GM21360 (cell line): ENCODE measurements at regions not wholly inside any gene's neighbourhood (a gene's known extent, or its start where the extent isn't known, plus 50 kb on each side); places are given as distances from the start of the nearest gene placed in this dataset.

Experiments
- ATAC-seq: cut with Tn5 transposase; IDR thresholded peaks from one replicate; pipeline ENCODE4 v1.9.1; 2021; ENCODE audit warnings: mild to moderate bottlenecking, moderate library complexity; ENCODE audit not compliant: unreplicated experiment

DNA sequence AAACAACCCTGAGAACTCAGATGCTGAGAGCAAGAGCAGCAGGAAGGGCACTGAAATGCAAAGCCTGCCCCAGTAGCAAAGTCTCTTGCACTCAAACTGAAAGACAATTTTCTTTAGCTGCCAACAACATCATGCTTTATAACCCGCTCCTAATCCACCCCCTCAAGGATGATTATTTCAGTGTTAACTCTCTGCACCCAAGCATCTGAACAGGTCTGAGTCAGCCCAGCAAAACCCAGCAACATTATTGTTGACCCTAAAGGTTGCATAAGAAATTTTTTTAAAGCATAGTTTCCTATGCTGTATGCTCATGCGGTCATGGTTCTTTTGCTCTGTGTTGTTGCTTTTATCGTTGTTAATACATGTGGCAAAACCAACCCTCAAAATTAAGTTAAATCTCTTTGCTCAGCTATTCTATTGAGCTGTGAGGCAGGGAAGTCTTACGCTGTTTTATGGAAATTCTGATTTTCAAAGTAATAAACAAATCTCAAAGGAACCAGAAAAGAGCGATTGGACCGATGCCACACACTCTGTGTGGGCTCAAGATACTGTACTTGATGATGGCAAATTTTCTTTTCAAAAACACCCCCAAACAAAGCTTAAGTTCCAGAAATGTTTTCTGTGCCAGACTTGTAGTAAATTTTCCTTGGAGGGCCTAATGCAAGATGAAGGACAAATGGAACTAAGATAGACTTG lies 440.6 kb upstream of the MPDZ start:
- ATAC-seq, result no peak

DNA sequence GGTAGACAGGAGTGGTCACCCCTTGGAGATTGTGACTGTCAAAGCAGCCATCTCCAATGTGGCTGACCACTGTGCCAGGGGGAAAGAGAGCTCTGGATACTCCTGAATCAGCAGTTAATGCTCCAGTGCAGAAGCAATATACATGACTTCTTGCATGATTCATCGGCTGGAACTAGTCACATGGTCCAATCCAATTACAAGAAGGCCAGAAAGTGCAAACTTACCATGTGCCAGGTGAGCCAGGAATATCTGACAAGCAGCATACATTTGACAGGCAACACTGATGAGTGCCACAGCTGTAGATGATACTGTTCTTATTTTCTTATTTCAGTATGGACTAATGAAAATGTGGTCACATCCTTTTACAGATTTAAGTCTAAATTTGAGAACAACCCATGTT lies 440.0 kb upstream of the MPDZ start:
- ATAC-seq, result no peak

DNA sequence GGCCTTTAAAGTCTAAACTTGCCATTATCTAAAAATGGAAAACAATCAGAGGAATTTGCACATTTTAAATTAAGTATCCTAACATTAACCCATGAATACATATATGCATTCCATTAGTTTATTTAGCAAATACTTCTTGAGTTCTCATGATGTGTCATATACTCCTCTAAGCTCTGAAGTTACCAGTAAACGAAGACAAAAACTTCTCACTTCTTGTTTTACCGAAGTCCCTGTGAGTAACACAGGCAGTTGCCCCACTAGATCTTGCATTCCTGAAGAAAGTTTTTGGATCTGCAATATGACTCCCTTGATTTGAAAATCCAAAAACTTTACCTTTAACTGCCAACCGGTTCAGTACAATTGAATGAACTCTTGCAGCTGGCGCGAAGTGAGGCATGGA lies 439.0 kb upstream of the MPDZ start:
- no peak for ATAC-seq

DNA sequence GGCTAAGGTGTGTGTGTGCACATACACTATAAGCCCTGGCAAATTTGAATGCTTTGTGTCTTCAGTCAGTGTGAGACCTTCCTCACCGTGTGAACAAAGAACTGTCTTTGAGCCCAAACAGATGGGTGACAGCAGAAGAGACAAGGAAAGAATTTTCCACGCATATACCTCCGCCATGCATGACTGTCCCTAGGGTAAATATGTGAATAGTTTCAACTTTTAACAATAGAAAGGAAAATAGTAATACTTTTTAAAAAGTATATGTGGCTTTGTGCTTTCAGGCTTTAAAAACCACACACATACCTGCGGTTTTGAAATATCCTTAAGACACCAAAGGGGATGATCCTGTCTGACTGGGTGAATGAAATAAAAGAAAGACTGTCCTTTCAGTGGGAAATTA lies 438.6 kb upstream of the MPDZ start:
- no peak for ATAC-seq

DNA sequence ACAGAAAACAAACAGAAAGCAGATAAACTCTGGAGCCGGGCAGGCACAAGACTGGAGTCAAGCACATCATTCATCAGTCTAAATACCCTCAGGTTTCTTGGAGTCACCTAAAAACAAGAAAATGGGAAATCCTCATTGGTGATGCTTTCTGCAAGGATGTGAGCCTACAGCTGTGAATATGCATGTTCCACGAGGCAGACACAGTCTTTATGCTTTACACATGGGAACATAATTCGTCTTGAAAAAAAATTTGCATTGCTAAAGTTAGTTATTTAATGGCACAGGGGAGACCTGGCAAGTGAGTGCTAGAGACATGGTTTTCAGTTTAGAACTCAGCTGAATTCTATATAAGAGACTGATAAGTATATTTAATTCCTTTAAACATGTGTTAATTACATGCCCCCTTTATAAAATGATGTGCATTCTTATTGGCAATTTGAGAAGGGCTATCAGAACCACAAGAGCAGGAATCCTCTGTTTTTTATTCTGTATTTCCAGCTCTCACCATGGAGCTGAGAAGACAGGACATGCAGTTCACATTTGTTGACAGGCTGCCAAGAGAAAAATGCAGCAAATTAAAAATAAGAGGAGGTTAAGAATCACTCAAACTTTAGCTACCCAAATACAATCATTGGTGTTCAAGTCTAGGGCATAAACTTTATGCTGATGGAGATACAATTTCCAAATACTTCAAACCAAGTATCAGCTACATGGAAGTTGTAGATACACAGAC lies 438.0 kb upstream of the MPDZ start:
- ATAC-seq, result no peak

DNA sequence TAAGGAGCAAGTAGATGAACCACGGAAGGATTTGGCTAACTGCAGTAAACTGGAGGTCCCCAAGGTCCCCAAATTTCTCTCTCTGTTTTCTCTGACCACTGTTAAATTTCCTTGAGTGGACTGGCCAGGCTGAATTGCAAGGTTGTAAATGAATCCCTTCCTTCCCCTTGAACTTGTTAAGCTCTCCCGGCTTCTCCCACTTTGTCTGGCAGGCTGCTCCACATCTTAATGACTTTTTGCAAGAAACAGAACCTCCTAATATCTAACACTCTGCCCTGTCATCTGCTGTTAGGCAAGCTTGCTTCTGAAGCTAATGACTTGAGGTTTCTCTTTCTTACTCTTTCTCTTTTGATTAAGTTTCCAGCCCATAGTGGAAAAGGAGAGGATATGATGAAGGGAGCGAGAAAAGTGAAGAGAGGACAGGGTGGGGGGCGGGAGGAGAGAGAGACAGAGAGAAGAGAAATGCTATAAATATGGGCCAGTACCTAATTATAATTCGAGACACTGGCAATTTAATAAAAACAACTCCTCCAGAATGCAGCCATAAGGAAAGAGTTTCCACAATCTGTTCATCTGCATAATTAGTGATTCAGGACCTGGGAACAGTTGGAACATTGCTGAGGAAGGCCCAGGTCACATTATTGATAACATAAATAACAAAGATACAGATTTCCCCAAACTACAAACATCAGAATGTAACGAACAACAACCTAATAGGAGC lies 437.3 kb upstream of the MPDZ start:
- ATAC-seq, result no peak

DNA sequence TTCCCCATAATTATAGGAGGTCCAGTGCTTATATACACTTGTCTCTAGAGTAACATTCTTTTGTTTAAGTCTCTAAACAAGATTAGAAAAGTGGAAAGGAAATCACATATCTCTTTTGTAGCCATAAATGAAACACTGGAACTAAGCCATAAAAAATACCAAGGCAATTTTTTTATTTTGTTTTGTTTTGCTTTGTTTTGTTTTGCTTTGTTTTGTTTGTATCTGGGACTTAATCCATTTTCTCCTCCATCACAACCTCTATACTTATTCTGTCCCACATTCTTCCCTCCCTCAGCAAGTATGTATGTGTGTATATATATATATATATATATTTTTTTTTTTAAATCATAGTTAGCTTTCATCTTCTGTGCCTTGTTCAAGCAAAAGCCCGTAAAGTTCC lies 436.6 kb upstream of the MPDZ start:
- ATAC-seq, result no peak

DNA sequence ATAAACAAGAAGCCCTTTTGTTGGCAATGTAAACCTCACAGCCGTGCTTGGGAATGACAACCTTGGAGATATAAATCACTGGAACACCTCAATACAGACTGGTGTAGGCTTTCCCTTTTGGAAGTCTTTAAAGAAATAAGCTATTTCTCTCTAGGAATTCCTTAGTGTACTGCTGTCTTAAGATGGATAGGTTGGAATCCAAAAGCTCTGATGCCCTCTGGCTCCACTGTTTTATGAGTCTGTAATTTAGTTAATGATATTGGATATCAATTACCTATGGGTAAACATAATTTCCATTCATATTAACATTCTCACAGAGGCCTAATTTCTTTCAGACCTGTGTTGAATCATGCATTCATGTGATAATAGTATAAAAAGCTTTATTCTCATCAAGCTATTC lies 435.9 kb upstream of the MPDZ start:
- no peak for ATAC-seq

DNA sequence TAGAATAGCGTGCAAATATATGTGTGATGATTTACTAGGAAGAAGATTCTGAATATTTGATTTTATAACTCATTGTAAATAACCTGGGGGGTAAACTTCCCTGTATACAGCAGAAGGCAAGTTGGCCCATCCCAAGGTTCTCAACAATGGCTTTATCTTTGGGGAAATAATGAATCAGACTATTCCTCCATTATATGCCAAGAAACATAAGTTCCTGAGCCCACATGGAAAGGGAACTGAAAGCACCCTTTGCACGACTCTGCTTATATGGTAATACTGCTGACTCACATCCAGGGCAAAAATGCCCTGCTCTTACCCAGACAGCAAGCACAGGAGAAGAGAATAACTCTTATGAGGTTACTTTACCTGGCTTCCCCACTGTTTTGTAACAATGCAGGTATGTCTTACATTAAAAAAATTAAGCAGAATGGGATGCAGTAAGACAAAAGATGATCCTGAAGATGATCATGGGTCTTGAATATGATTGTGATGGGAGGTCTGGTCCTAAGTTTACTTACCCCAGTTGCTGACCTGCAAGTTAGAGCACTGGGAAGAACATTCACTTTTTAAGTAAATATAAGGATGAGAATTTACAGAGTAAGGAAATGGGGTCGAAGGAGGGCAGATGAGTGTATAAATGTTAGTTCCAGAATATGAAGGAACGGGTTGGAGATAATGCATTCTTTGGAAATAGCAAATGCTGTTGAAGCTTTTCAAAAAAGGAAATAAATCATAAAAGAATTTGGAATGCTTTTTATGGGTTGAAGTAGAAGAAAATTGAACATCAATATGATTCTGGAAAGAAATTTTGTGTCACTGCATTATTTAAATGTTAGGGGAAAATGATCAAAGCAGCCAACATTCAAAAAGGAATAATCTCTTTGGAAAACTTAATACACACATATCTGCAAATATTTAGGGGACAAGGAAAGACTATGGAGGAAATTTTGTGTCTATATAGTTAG lies 428.4 kb upstream of the MPDZ start:
- no peak for ATAC-seq

DNA sequence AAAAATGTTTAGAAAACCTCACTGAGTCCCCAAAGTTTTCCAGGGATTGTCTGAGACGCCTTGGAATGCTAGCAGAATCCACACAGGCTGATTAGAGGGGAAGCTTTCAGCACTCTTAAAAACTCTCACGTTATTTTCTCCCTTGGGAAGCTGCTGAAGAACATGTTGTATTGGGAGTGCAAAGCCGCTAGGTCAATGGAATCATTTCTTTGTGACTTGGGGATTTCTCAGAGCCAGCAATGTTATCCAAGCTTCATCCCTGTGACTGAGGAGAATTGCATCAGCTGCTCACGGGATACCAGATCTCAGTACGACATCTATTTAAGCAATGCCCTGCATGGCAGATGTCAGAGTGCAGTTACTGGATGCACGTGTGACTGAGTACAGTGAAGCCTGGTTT lies 426.4 kb upstream of the MPDZ start:
- ATAC-seq, result no peak

DNA sequence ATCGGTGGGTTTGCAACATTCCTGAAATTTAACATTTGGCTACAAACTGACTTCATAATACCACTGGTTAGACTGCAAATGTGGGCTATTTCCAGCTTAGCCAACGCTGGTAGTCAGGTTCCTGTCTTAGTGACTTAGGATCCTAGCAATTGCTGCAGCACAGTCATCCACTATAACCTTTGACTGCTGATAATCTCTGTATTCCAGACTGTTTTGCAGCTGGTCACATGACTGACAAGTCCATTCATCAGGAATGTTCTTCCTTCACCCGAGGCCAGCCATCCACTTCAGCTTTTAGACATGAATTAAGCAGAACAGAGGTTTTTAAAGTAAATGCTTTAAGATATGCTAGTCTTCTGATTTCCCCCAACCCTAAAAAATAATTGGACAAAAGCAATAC lies 425.9 kb upstream of the MPDZ start:
- ATAC-seq, result no peak

DNA sequence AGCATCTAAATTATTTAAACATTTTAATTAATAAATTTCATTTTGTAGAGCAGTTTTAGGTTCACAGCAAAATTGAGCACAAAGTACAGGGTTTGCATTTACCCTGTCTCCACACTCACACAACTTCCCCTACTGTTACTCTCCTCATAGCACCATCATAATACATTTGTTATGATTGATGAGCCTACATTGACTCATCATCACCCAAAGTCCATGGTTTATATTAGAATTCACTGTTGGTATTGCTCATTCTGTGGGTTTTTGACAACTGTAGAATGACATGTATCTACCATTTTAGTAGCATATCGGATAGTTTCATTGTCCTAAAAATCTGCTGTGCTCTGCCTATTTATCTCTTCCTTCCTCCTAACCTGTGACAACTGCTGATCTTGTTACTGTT lies 411.1 kb upstream of the MPDZ start:
- no peak for ATAC-seq

DNA sequence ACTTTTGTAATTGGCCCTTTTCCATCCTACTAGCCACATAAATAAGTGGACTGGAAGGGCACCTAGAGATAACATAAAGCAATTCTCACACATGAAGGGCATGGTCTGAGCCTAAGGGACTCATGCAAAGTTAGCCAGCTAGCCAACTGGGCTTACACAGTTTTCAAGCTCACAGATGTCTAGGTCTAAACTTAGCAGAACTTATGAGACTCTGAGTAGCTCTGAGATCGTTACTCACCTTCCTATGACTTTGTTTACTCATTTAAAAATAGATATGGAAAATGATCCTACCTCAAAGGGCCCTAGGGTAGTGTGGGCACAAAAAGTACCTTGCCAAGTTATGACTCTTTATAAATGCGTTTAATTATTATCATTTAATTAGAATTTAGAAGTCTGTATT lies 410.4 kb upstream of the MPDZ start:
- no peak for ATAC-seq

DNA sequence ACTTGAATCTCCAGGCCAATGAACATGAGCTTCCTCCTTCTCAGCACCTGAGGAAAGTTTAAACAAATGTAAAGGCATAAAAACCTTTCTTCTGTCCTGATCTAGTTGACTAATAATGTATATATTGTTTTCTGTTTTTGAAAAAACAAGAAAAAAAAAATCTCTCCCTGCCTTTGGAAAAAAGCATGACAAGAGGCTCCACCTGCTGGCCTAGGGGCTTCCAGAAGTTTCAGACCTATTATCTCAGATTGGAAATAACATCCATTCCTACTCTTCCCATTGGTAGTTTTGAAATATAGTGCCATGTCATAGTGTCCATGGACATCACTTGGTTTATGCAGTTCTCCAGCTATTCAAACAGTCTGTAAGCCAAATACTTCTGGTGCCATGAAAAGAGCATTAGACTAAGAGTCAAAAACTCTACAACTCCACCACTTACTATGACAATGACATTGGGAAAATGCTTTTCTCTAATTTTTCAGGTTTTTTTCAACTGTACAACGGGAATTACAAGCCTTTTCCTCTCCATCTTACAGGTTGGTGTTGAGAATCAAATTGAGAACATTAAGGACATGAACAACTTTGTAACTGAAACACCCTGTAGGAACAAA lies 409.6 kb upstream of the MPDZ start:
- ATAC-seq, result no peak

DNA sequence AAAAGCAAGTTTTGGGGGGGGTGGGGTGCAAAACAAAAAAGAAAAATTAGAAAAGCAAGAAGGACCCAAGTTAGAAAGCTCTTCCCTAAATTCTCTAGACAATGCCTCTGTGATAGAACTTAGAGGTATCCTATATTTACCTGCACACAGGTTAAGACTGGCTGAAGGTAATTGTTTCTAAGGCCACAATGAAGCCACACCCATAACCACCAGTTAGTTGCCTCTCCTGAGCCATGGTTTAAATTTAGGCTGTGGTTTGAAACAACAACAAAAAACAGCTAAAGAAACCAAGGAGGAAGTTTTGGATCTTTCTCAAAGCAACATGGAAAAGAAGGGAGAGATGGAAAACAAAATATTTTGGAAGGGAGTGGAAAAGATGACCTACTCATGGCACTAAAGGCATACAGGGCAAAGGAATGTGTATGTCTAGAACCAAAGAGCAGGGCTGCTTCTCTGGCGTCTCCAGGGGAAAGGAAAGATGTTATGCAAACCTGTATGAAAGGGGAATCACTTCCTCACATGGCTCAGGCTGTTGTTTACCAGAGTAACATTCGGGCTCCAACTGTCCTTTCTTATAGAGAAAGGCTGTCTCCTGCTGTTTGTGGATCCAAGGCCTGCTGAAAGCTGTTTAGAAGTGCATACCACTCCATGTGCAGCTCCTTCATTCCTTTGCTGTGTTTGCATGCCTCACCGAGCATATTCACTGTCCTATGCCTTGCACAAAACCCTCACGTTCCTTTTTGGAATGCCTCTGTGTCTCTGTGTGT lies 408.9 kb upstream of the MPDZ start:
- ATAC-seq, result no peak

DNA sequence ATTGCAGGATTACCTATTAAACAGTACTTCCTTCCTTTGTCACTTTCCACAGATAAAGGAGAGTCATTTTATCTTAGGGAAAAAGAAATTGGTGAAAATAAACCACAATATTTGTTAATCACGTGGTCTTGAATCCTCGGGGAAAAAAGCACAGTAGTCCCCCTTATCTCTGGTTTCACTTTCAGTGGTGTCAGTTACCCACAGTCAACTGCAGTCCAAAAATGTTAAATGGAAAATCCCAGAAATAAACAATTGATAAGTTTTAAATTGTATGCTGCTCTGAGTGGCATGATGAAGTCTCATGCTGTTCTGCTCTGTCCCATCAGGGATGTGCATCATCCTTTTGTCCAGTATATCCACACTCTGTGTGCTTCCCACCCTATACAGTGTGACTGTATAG lies 405.2 kb upstream of the MPDZ start:
- no peak for ATAC-seq

DNA sequence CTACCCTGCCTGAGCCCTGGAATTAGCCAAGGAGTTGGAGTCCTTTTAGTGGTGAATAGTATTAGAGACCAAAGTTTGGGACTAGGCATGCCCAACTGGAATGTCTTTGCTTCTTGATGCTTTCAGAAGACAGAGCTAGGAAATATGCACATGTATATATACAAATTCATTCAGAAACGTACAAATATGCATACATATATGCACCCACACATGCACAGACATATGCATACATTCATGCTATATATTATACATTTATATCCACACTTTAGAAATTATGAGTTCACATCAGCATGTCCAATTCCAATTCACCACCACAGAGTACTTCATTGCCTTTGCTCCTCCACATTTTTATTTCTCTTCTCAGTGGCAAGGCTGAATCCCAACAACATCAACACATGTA lies 398.3 kb upstream of the MPDZ start:
- no peak for ATAC-seq

DNA sequence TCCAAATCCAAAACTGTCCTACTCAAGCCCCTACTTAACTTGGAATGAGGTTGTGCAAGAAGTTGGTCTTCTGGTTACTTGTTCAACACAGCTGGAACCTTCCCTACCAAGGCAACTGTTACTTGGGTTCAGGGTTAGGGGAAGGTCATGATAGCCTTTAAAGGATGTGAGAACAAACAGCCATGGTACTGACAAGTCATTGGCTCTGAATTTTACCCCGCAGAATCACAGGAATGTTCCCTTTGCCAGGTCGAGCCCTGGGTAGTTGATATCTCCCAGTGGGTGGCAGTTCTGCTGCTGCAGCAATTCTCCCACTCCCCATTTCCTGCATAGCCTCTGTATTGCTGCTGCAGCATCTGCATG lies 396.1 kb upstream of the MPDZ start:
- no peak for ATAC-seq

DNA sequence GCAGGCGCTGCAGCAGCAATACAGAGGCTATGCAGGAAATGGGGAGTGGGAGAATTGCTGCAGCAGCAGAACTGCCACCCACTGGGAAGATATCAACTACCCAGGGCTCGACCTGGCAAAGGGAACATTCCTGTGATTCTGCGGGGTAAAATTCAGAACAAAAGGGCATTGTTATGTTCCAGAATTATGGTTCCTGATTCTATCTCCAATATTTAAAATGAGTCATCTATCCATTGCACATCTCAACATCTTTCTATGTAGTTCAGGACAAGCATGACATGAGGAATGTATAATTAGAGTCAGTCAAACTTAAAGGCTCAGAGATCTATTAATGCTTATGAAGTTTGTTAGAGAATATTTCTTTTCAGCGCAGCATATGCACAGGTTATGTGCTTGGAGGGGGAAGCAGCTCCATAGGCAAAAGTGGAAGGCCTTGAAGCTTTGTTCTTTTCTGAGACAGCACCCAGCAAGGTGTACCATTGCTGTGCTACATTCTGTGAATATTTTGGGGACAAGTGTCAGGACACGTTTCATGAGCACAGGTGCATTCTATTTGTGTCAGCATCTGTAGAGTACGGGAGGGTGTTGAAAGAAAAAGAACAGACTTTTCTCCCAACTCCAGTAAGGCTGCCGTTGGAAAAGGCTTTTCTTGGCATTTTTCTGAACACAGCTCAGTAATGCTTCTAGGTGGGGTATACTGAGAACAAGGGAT lies 395.6 kb upstream of the MPDZ start:
- ATAC-seq, result no peak
